SK-MEL-5 (cell line): ENCODE measurements at regions not wholly inside any gene's neighbourhood (a gene's known extent, or its start where the extent isn't known, plus 50 kb on each side); places are given as distances from the start of the nearest gene placed in this dataset.
"Not testable (repeated sequence)": the region's sequence is repeated elsewhere in the genome, so short reads cannot be mapped to it uniquely, and the experiment has no call there.

Experiments used
- DNase-seq: peaks from one replicate; pipeline ENCODE4 v3.0.0-alpha.2; 2016; ENCODE audit warnings: low read depth, low spot score
- in situ Hi-C: cut with HindIII; loops from 2 replicates; pipeline ENCODE4 v1.10.0; 2016; ENCODE audit warnings: low sequenced_read_pairs, high pct_unique_total_duplicates, low pct_unique_long_range_greater_than_20kb

GRCh38 chr7:81469869-81470723, 299.8 kb downstream of the HGF start:
- DNase-seq = peak; percentile 93
- in situ Hi-C loops = no loop called here

GRCh38 chr7:81469153-81469868, 300.5 kb downstream of the HGF start:
- in situ Hi-C loops = no loop called here
- no peak for DNase-seq

GRCh38 chr7:81468526-81468925, 301.3 kb downstream of the HGF start:
- in situ Hi-C loops = no loop called here
- DNase-seq = no peak

GRCh38 chr7:81467964-81468363, 301.9 kb downstream of the HGF start:
- in situ Hi-C loops = no loop called here
- no peak for DNase-seq

- in situ Hi-C loops = no loop called here
- DNase-seq = no peak
Measured at GRCh38 chr7:81462672-81463071, 307.2 kb downstream of the HGF start.

GRCh38 chr7:81460250-81461045, 309.4 kb downstream of the HGF start:
- no peak for DNase-seq
- in situ Hi-C loops = no loop called here

- in situ Hi-C loops = no loop called here
Measured at GRCh38 chr7:81459485-81459884, 310.4 kb downstream of the HGF start.

GRCh38 chr7:81457852-81458522, 311.9 kb downstream of the HGF start:
- peak; percentile 55 for DNase-seq
- in situ Hi-C loops = no loop called here

More at GRCh38 chr7:81459485-81459884, 310.4 kb downstream of the HGF start:
- no peak for DNase-seq

GRCh38 chr7:81453770-81454169, 316.1 kb downstream of the HGF start:
- DNase-seq, in situ Hi-C loops: not testable (repeated sequence)

GRCh38 chr7:81449105-81449504, 320.7 kb downstream of the HGF start:
- in situ Hi-C loops = no loop called here
- no peak for DNase-seq

GRCh38 chr7:81447351-81447952, 322.4 kb downstream of the HGF start:
- DNase-seq = peak; percentile 90
- in situ Hi-C loops = no loop called here

GRCh38 chr7:81446212-81446611, 323.6 kb downstream of the HGF start:
- in situ Hi-C loops = no loop called here
- DNase-seq = no peak

- no peak for DNase-seq
- in situ Hi-C loops = no loop called here
Measured at GRCh38 chr7:81445462-81445861, 324.4 kb downstream of the HGF start.

- DNase-seq = no peak
- in situ Hi-C loops = no loop called here
Measured at GRCh38 chr7:81441750-81442149, 328.1 kb downstream of the HGF start.

GRCh38 chr7:81439591-81439990, 330.3 kb downstream of the HGF start:
- in situ Hi-C loops = no loop called here
- no peak for DNase-seq

- in situ Hi-C loops, DNase-seq: not testable (repeated sequence)
Measured at GRCh38 chr7:81437160-81437559, 332.7 kb downstream of the HGF start.

- no peak for DNase-seq
- in situ Hi-C loops = no loop called here
Measured at GRCh38 chr7:81433692-81434331, 336.0 kb downstream of the HGF start.
